ENCODE measurements at regions not wholly inside any gene's neighbourhood (a gene's known extent, or its start where the extent isn't known, plus 50 kb on each side); places are given as distances from the start of the nearest gene placed in this dataset.
"Not testable (repeated sequence)": the region's sequence is repeated elsewhere in the genome, so short reads cannot be mapped to it uniquely, and the experiment has no call there.

DNA sequence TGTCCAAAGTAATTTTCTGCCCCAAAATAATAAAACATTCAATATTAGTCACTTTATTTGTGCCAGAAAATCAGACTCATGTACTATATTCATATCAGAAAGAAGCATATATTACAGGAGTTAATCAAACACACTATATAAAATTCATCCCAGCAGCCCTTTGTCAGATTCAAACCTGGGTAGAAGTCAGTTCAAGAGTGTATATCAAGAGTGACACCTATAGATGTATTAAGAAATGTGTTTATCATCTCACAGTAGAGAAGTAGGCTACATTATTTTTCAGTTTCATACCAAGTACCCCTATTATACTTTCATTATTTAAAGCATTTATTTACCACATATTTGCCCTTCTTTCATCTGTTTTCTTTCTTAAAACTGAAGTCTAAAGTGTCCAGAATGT lies 193.2 kb upstream of the DDX18 start:
- POLR2A ChIA-PET: no interaction called here
- no TSS peak for BruUV-seq (replicated peaks)
- intact Hi-C loops (cut with micrococcal nuclease): no loop called here

DNA sequence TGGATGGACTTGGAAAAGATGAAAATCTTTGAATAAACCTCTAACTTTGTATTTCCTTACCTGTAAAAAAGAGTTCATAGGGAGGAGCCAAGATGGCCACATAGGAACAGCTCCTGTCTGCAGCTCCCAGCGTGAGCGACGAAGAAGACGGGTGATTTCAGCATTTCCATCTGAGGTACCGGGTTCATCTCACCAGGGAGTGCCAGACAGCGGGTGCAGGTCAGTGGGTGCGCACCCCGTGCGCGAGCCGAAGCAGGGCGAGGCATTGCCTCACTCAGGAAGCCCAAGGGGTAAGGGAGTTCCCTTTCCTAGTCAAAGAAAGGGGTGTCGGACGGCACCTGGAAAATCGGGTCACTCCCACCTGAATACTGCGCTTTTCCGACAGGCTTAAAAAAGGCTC lies 191.3 kb upstream of the DDX18 start:
- CTCF ChIA-PET; H3K36me3 ChIP-seq (ENCODE audit: control insufficient read depth in 2 of 2, extremely low read depth in 1 of 2, insufficient read depth in 2 of 2, low read length in 2 of 2); H3K4me1 ChIP-seq (ENCODE audit: control insufficient read depth, extremely low read depth, insufficient read depth, low read length); H3K4me2 ChIP-seq (ENCODE audit: insufficient read depth, low read length); FAIRE-seq; H3K79me2 ChIP-seq (ENCODE audit: control insufficient read depth, insufficient read depth, low read length); dilution Hi-C loops (cut with MboI; ENCODE audit: extremely low pct_ligation_motif_present, low sequenced_read_pairs); POLR2A ChIA-PET; DNase-seq (ENCODE audit: low read depth, low spot score); H4K20me1 ChIP-seq (replicated peaks; ENCODE audit: control insufficient read depth, extremely low read depth, insufficient read depth, low read length); H2AFZ ChIP-seq (ENCODE audit: low read depth, low read length); H3K27me3 ChIP-seq (ENCODE audit: control insufficient read depth in 2 of 2, insufficient read depth in 2 of 2, low read length in 2 of 2); H3K9me1 ChIP-seq (replicated peaks; ENCODE audit: control insufficient read depth, extremely low read depth, insufficient read depth, low read length); H3K9me3 ChIP-seq (replicated peaks; ENCODE audit: control insufficient read depth, insufficient read depth, low read length); intact Hi-C loops (cut with micrococcal nuclease); BruUV-seq (replicated peaks); H3K27ac ChIP-seq (ENCODE audit: insufficient read depth, low read depth, low read length); H3K4me3 ChIP-seq (replicated peaks in 1 of 3; ENCODE audit: insufficient read depth in 1 of 3, low read depth in 1 of 3, low read length in 3 of 3); H3K9ac ChIP-seq (replicated peaks; ENCODE audit: extremely low read depth, insufficient read depth, low read length): not testable (repeated sequence)

More for the DNA sequence above, 193.2 kb upstream of the DDX18 start:
- no peaks in the 10 kb centered on the region for H3K36me3 ChIP-seq (ENCODE audit: control insufficient read depth in 2 of 2, extremely low read depth in 1 of 2, insufficient read depth in 2 of 2, low read length in 2 of 2)
- H3K27ac ChIP-seq (ENCODE audit: insufficient read depth, low read depth, low read length): no peak overlapping the region
- no peak for DNase-seq (ENCODE audit: low read depth, low spot score)
- H4K20me1 ChIP-seq (replicated peaks; ENCODE audit: control insufficient read depth, extremely low read depth, insufficient read depth, low read length): no peaks in the 10 kb centered on the region
- no peak for FAIRE-seq
- H3K4me3 ChIP-seq (replicated peaks in 1 of 3; ENCODE audit: insufficient read depth in 1 of 3, low read depth in 1 of 3, low read length in 3 of 3): no peak overlapping the region
- no peak overlapping the region for H2AFZ ChIP-seq (ENCODE audit: low read depth, low read length)
- TF ChIP-seq, protein P1, sequence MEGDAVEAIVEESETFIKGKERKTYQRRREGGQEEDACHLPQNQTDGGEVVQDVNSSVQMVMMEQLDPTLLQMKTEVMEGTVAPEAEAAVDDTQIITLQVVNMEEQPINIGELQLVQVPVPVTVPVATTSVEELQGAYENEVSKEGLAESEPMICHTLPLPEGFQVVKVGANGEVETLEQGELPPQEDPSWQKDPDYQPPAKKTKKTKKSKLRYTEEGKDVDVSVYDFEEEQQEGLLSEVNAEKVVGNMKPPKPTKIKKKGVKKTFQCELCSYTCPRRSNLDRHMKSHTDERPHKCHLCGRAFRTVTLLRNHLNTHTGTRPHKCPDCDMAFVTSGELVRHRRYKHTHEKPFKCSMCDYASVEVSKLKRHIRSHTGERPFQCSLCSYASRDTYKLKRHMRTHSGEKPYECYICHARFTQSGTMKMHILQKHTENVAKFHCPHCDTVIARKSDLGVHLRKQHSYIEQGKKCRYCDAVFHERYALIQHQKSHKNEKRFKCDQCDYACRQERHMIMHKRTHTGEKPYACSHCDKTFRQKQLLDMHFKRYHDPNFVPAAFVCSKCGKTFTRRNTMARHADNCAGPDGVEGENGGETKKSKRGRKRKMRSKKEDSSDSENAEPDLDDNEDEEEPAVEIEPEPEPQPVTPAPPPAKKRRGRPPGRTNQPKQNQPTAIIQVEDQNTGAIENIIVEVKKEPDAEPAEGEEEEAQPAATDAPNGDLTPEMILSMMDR (IDR thresholded peaks at IDR 0.05; ENCODE audit: extremely low read depth in 1 of 2, insufficient read depth in 1 of 2, low read depth in 1 of 2, low read length in 2 of 2): no peak
- TF ChIP-seq EZH2 (IDR thresholded peaks at IDR 0.05; ENCODE audit: borderline replicate concordance, low read depth, low read length, severe bottlenecking) (no peak), POLR2A (IDR thresholded peaks at IDR 0.05; ENCODE audit: low read depth, low read length) (no peak), MYC (IDR thresholded peaks at IDR 0.05; ENCODE audit: low read depth, low read length) (no peak), POLR2AphosphoS5 (IDR thresholded peaks at IDR 0.05; ENCODE audit: insufficient read depth, low read depth, low read length) (no peak), FOS (IDR thresholded peaks at IDR 0.05; ENCODE audit: borderline replicate concordance, insufficient read depth, low read length) (no peak), JUN (IDR thresholded peaks at IDR 0.05; ENCODE audit: borderline replicate concordance, insufficient read depth, insufficient read length, low read depth) (no peak)
- TF ChIP-seq, protein P2, sequence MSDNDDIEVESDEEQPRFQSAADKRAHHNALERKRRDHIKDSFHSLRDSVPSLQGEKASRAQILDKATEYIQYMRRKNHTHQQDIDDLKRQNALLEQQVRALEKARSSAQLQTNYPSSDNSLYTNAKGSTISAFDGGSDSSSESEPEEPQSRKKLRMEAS (IDR thresholded peaks at IDR 0.05; ENCODE audit: insufficient read depth, insufficient read length): no peak
- dilution Hi-C loops (cut with MboI; ENCODE audit: extremely low pct_ligation_motif_present, low sequenced_read_pairs): no loop called here
- H3K9me1 ChIP-seq (replicated peaks; ENCODE audit: control insufficient read depth, extremely low read depth, insufficient read depth, low read length): no peaks in the 10 kb centered on the region
- no peak overlapping the region for H3K9ac ChIP-seq (replicated peaks; ENCODE audit: extremely low read depth, insufficient read depth, low read length)
- no peaks in the 10 kb centered on the region for H3K79me2 ChIP-seq (ENCODE audit: control insufficient read depth, insufficient read depth, low read length)
- no peaks in the 10 kb centered on the region for H3K9me3 ChIP-seq (replicated peaks; ENCODE audit: control insufficient read depth, insufficient read depth, low read length)
- H3K4me2 ChIP-seq (ENCODE audit: insufficient read depth, low read length): no peak overlapping the region
- H3K4me1 ChIP-seq (ENCODE audit: control insufficient read depth, extremely low read depth, insufficient read depth, low read length): no peaks in the 10 kb centered on the region
- H3K27me3 ChIP-seq (ENCODE audit: control insufficient read depth in 2 of 2, insufficient read depth in 2 of 2, low read length in 2 of 2): no peaks in the 10 kb centered on the region
- CTCF ChIA-PET: no interaction called here
